Astrocyte of the cerebellum (primary cell): ENCODE measurements at regions not wholly inside any gene's neighbourhood (a gene's known extent, or its start where the extent isn't known, plus 50 kb on each side); places are given as distances from the start of the nearest gene placed in this dataset.

ENCODE experiments used
- DNase-seq: peaks from one replicate; pipeline ENCODE4 v3.0.0-alpha.2; 2011; ENCODE audit warnings: low read depth
- H3K4me3 ChIP-seq: 2 replicates; pipeline ENCODE4 v1.5.1; 2011; ENCODE audit warnings: mild to moderate bottlenecking, low read depth, low read length, moderate library complexity
- CTCF ChIP-seq: IDR thresholded peaks from 2 replicates; pipeline ENCODE4 v1.5.1; 2012; ENCODE audit warnings: low read length, low read depth, moderate library complexity, mild to moderate bottlenecking; ENCODE audit errors: missing control alignments
- in situ Hi-C: cut with HindIII; loops from 2 replicates; pipeline ENCODE4 v1.10.0; 2017; ENCODE audit warnings: low sequenced_read_pairs

GRCh38 chr20:60913298-60913697 is 338.8 kb upstream of the CDH4 start:
- DNase-seq, result no peak
- H3K4me3 ChIP-seq, result no peak overlapping the region
- no peak for TF ChIP-seq CTCF
- in situ Hi-C loops, result no loop called here

GRCh38 chr20:60921022-60921622 is 330.9 kb upstream of the CDH4 start:
- no peak overlapping the region for H3K4me3 ChIP-seq
- DNase-seq, result no peak
- in situ Hi-C loops, result no loop called here
- no peak for TF ChIP-seq CTCF

- TF ChIP-seq CTCF, result no peak
- no peak overlapping the region for H3K4me3 ChIP-seq
- no peak for DNase-seq
- in situ Hi-C loops, result no loop called here
Observed at GRCh38 chr20:60926831-60927230, 325.2 kb upstream of the CDH4 start.

- no peak for TF ChIP-seq CTCF
- in situ Hi-C loops, result no loop called here
- no peak for DNase-seq
- H3K4me3 ChIP-seq, result no peak overlapping the region
Observed at GRCh38 chr20:60928341-60928740, 323.7 kb upstream of the CDH4 start.

GRCh38 chr20:60930023-60930790 is 321.9 kb upstream of the CDH4 start:
- in situ Hi-C loops, result no loop called here
- no peak for DNase-seq
- no peak overlapping the region for H3K4me3 ChIP-seq
- TF ChIP-seq CTCF, result no peak

GRCh38 chr20:60931696-60932095 is 320.4 kb upstream of the CDH4 start:
- H3K4me3 ChIP-seq, result no peak overlapping the region
- TF ChIP-seq CTCF, result no peak
- no peak for DNase-seq
- in situ Hi-C loops, result no loop called here
